GM18508 (cell line): ENCODE measurements at regions not wholly inside any gene's neighbourhood (a gene's known extent, or its start where the extent isn't known, plus 50 kb on each side); places are given as distances from the start of the nearest gene placed in this dataset.
"Not testable (repeated sequence)": the region's sequence is repeated elsewhere in the genome, so short reads cannot be mapped to it uniquely, and the experiment has no call there.

Source experiments
- ATAC-seq: cut with Tn5 transposase; IDR thresholded peaks from one replicate; pipeline ENCODE4 v1.9.1; 2021; ENCODE audit warnings: moderate number of reproducible peaks; ENCODE audit not compliant: insufficient read depth, unreplicated experiment

DNA sequence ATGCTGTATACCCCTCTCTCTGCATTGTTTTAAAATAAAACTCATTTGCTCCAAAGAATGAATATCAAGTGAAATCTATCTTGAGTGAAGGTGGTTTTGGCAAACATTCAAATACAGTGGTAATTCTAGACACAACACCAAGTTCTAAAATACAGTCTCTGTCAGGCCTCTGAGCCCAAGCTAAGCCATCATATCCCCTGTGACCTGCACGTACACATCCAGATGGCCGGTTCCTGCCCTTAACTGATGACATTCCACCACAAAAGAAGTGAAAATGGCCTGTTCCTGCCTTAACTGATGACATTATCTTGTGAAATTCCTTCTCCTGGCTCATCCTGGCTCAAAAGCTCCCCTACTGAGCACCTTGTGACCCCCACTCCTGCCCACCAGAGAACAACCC is 1201.5 kb downstream of the FLRT2 start:
- ATAC-seq: not testable (repeated sequence)

DNA sequence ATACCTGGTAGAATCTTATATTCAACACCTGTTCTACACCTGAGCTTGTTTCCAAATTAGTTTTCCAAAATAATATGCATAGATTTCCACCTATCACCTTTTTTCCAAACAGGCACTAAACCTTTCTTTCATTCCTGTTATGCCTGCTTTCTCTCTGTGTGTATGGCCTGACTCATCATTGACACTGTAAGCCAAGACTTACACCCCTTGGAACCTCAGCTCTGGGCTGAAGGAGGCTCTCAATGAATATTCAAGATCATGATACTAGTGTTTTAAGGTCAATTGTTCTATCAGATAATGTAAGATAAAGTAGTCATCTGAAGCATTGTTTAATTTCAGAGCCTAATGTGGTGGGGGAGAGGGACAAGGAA is 1193.3 kb downstream of the FLRT2 start:
- ATAC-seq: no peak

DNA sequence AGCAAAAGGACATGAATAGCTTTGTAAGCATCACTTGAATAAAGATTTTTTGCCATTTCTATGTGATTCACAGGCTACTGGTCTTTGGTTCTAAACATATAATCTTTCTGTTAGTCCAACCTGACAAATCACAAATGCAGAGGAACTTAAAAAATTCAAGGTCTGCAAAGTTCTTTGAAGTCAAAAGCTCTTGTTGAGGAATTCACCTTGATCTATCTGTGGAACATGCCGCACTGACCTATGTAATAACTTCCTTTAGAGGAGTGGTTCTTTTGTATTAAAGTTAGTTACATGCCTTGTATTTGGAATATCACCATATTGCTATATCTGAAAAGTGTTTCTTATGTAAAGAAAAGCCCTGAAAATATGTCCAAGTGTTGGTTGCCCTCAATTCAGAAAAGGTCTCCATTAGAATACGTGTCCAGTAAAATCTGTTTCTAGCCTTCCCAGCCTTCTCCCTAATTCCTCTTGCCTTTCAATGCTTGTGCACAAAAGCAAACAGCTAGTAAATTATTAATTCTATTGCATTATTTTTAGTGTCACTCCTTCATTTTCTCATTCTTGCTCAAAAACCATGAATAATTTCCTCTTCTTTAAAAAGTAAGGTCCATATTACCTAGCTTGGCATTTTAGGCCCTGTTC is 1192.8 kb downstream of the FLRT2 start:
- ATAC-seq: no peak

DNA sequence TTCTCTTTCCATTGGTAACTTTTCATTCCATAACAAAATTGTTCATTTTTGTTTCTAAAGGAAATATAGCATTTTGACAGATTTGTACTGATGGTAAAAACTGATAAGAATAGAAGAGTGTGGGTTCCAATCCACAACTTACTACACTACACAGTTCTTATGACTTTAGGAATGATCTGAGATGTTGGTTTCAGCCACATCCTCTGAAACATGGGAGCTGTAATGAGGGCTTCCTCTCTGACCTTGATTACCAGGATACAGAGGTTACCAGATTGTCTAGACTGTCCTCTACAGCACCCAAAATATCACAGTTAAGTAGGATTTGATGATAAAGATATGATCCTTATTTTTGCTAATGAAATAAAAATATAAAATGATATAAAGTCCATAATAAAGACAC is 1184.6 kb downstream of the FLRT2 start:
- no peak for ATAC-seq

DNA sequence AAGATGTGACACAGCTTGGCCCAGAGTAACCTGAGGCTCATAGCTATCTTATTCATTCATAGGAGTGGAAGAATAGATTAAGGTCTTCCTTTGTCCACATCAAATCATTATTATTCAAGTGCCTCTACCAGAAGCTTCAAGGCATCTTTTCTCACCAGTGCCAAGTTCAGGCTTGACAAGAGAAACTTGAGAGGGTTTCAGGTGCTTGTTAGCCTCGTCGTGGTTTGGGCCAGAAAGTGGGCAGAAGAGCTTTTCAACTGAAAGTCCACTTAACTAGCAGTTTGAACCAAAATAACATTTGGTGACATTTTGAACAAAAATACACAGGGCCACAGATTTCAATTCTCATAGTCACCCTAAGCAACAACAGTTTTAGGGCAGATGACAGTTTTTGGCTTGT is 1184.2 kb downstream of the FLRT2 start:
- ATAC-seq: no peak

DNA sequence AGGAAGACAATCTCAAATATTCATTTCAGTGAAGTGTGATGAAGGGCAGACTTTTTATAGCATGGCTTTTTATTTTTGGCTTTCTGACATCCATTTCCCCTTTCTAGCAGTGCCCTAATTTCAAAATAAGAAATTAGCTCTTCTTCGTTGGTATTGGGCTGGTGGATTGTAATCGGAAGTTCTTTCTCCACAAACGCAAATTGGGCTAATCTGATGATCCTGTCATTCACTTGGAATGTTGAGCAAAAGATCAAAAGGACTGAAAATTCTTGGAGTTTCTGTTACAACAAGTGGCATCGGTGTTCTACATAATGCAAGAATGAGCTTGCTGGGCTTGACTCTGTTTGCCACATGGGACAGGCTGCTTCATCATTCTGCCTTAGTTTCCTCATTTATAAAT is 1182.8 kb downstream of the FLRT2 start:
- no peak for ATAC-seq

DNA sequence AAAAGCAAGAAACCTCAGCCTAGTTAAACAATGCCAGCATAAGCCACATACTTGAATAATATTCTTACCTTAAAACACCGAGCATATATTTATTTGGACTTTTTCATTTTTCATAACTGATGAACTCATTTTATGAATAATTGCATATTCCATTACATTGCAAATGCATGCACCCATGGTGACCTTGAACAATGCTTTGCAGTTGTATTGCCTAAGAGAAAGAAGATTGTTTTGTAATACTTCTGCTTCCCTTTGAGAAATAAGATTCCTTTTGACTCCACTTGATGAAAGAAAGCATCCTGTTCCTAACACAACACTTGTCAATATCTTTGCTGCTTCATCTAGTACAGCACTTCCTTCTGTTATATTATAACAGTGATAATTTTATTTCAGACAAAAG is 1182.2 kb downstream of the FLRT2 start:
- no peak for ATAC-seq

DNA sequence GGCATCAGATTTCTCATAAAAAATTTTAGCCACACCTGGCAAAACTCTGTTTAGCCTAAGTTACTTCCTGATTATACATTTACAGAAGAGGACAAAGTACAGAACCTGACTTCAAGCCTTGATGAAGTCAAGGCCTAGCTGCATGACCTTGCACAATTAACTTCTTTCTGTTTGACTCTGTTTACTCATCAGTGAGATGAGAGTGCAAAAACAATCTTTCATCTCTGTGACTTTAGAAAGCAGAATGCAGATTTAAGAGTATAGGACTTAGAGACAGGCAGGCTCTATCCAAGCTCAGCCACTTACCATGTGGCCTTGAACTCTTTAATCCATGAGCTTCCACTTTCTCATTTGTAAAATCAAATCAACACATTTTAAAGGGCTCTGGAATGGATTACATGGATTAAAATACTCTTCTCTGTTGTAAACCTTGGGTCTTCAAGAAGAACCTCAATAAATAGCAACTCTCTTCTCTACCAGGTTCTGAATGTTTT is 1178.9 kb downstream of the FLRT2 start:
- no peak for ATAC-seq

DNA sequence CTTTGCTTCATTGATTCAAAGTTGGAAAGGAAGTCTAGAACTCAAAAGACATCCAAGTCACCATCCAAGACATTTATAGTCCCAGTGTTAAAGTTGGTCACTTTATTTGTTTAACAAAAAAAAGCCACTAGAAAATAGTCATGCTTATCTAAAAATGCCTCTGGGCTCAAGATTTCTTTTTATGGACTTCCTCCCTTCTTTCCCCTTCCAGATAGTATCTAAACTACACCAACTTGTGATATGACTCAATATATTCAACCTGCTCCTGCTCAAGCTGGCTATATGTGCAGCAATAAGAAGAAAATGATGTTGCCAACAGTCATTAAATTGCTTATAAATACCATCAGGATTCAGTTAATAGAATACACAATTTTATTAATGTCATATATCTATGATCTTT is 1177.1 kb downstream of the FLRT2 start:
- no peak for ATAC-seq

DNA sequence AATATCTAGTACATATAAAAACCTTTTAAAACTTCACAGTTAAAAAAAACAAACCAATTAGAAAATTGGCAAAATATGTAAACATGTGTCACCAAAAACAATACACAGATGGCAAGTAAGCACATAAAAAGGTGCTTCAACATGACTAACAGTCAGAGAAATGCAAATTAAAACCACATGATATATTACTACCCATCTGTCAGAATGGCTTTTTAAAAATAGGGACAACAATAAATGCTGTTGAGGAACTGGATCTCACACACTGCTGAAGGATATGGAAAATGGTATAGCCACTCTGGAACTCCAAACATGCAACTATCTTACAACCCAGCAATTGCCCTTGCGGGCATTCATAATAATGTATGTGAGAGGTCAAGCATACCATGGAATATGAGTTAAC is 1153.6 kb downstream of the FLRT2 start:
- no peak for ATAC-seq

DNA sequence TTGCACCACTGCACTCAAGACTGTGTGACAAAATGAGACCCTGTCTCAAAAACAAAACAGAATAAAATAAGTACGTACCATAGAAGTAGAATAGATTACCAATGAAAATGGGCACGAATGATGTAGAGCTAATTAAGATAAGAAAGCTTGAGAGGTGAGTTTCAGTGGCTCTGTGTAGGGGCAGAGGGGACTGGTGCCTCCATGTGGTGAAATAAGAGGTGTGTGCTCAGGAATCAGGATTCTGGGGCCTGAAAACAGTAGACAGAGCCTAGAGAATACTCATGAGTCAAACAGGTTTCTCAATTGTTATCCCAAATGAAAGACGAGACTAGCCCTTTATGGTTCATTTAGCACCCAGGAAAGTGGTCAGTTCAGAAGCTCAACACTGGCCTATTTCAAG is 1145.1 kb downstream of the FLRT2 start:
- no peak for ATAC-seq

DNA sequence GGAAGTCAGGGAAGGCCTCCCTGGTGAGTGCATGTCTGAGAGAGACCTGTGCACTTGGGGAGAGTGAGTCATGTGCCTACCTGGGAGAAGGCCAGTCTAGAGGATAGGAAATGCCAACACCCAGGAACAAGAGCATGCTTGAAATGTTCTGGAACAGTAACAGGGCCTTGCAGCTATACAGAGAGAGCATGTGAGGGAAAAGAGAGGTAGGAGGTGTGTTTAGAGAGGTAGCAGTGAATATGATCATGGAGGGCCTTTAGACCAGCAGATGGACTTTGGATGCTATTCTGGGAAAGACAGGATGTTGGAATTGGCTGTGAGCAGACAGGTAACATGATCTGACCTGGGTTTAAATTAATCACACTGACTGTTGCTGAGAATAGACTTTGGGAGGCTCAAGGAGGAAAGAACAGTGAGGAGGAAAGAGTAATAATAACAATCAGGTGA is 1143.6 kb downstream of the FLRT2 start:
- ATAC-seq: no peak

DNA sequence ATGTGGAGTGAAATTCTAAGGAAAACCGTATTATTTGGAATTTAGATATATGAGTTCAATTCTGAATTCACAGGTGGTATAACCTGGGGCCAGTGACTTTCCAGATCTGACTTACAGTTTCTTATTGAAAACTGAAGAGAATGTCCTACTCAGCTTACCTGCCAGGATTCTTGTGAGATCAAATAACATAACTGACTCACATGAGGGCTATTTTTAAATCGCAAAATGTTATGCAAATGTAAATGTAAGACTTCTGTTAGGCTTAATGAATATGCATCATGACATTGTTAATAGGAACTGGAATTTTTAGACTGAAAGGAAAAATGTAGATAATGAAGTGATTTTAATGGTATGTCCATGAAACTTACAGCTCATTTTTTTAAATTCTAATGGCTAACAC is 1142.1 kb downstream of the FLRT2 start:
- no peak for ATAC-seq

DNA sequence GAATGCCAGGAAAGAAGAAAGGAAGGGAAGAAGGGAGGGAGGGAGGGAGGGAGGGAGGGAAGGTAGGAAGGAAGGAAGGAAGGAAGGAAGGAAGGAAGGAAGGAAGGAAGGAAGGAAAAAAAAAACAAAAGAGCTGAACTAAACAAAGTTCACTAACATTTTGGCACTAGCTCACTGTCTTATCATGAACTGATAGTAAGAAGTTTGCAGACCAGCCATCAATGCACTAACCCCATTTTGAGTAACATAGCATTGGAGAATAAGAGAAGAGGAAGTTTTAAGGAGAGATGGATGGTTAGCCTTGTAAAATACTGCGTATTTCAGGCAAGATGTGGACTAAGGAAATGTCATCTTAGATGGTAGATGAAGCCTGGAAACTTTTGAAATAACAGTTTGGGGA is 1136.0 kb downstream of the FLRT2 start:
- no peak for ATAC-seq

DNA sequence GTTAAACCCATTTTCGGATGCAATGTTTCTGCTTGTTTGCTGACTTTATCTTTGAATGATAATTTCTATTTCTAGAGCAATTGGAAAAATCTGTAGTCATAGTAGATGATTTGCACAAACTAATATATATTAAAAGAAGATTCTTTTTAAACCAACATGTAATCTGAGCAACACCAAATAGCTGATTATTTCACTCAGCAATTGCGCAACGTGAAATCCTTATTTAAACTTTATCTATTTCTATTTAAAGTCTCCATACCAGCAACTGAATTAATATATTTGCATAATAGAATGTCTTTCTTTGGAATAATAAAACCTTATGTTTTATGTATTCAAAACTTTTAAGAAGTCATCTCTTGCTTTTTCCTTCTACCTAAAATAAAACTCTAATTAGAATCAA is 1132.4 kb downstream of the FLRT2 start:
- no peak for ATAC-seq

DNA sequence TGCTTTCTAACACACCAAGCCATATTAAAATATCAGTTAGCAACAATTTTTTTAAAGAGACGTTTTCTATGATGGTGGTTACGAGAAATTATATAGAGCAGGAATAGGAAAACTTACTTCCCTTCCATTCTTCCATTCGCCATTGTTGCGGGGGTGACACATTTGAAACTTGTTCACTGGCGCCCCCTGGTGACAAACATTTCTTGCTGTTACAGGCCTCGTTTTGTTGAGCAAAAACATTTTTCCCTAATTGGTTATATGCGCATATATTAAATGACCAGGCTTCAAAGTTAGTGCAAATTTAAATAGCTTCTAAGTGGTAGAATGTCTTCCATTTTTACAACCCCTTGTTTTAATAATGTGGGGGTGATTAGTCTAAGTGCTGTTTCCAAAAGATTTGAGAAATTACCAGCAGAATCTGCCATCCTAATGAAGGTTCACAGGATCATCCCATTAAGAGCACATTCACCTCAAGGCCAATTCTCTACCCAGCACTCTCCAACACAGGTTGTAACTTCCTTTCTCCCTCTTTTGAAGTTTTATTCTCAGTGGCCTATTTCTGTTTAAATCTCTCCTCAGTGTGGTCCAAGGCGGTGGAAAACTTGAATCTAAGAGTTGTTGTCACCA is 1124.7 kb downstream of the FLRT2 start:
- no peak for ATAC-seq

DNA sequence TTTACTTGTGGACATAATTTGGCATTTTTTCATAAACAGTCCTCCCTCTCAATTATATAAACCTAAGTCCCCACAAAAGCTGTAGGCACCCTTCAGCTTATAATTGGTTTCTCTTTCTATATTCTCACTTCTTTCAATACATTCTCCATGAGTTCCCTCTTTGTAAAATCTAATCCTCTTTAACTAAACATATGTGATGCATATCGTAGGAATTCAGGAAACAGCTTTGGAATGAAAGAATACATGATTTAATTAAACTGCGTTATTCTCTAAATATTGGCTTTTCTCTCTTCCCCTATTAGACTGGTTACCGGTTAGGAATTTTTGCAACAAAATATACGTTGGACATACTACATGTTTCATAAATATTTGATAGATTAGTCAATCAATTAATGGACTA is 1122.6 kb downstream of the FLRT2 start:
- ATAC-seq: no peak

DNA sequence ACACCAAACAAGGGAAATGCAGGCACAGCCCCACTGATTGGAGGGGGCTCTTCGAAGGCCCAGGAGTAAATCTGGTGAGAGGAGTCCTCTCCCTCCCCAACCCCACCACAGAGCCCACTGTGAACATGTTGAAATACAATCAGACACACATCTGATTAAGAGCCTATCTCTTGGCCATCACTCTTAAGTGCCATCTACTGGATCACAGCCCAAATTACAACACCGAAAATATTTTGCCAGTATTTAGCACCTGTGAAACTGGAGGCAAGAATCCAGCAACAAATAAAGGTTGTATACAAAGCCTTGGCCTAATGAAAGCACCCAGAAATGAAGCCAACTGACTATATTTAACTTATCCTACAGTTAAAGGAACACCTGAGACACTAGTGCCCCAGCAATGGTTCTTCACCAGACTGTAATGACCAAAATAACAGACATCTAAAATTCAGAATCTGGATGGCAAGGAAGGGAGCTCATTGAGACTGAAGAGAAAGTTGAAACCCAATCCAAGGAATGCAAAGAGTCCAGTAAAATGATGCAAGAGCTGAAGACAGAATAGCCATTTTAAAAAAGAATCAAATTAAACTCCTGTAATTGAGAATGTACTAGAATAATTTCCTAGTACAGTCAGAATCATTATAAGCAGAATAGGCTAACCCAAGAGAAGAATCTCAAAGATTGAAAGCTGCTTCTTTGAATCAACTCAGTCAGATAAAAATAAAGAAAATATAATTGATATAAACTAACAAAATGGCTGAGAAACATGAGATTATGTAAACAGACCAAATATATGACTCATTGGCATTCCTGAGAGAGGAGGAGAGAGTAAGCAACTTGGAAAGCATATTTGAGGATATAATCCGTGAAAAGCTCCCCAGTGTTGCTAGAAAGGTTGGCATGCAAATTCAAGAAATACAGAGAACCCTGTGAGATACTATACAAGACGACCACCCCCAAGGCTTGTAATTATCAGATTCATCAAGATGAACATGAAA is 1117.0 kb downstream of the FLRT2 start:
- ATAC-seq: no peak

DNA sequence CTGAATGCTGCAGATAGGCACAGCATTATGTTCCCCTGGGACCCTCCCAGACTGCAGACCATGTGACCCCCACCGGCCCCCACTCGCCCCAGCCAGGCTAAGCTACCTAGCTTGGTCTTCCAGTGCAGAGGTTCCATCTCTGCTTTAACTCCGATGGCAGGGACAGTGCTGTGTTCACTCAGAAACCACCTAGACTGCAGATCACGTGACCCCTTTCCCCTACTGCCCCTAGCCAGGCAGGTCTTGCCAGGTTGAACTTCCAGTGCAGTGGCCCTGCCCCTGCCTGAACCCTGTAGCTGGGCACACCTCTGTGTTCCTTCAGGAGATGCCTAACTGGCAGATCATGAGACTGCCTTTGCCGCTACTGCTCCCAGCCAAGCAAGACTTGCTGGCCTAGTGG is 1116.2 kb downstream of the FLRT2 start:
- no peak for ATAC-seq

DNA sequence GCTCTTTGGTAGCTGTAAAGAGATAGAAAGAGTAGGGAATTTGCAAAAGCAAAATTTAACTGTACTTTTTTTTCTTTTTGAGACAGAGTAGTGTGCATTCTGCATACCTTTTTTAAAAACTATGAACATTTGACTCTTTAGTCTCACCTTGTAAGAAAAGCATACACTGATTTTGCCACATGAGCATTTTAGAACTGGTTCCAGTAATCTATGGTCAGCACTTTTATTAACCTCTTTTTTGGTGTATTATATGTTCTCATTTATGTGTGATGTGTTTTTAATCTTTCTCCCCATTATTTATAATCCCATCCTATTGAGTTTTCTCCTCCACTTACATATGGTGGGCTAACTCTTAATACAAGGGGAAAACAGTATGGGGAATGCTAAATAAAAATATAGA is 1111.4 kb downstream of the FLRT2 start:
- ATAC-seq: no peak

DNA sequence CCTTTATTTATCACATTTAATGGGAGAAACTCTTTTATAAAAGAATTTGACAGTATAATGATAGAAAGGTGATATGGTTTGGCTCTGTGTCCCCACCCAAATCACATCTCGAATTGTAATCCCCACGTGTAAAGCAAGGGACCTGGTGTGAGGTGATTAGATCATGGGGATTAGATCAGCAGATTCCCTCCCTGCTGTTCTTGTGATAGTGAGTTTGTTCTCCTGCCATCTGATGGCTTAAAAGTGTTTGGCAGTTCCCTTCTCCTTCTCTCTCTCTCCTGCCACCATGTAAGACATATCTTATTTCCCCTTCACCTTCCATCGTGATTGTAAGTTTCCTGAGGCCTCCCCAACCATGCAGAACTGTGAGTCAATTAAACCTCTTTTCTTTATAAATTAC is 1110.3 kb downstream of the FLRT2 start:
- no peak for ATAC-seq
